WTC11 (cell line): ENCODE measurements at regions not wholly inside any gene's neighbourhood (a gene's known extent, or its start where the extent isn't known, plus 50 kb on each side); places are given as distances from the start of the nearest gene placed in this dataset.

Experiments used
- ATAC-seq: fragments of 200-7000 bp; cut with Tn5 transposase; 2 replicates; pipeline ENCODE4 v1.10.0; 2021; ENCODE audit warnings: mild to moderate bottlenecking, moderate library complexity
- CTCF ChIA-PET: fragments of 300-600 bp; sonication (Branson Sonifier 250); formaldehyde crosslinking; loops from one replicate; lab custom pipeline; 2021; ENCODE audit warnings: antibody characterized with exemption; lab: Charles Lee
- POLR2A ChIA-PET: fragments of 350-600 bp; sonication (Branson Sonifier 250); formaldehyde crosslinking; loops from one replicate; lab custom pipeline; 2021; ENCODE audit warnings: antibody characterized with exemption; lab: Charles Lee
- DNase-seq: peaks from one replicate; pipeline ENCODE4 v3.0.0; 2021; ENCODE audit warnings: low spot score
- H3K27ac Mint-ChIP-seq: 2 replicates; pipeline ENCODE4 v1.8.0; 2021; ENCODE audit warnings: mixed read lengths
- H3K27me3 Mint-ChIP-seq: 2 replicates; pipeline ENCODE4 v1.8.0; 2021; ENCODE audit warnings: low read depth, mild to moderate bottlenecking, moderate library complexity, mixed read lengths
- H3K36me3 Mint-ChIP-seq: 2 replicates; pipeline ENCODE4 v1.8.0; 2021; ENCODE audit warnings: mixed read lengths
- H3K4me1 Mint-ChIP-seq: 2 replicates; pipeline ENCODE4 v1.8.0; 2022; ENCODE audit warnings: mixed read lengths
- H3K4me3 Mint-ChIP-seq: 2 replicates; pipeline ENCODE4 v1.8.0; 2021; ENCODE audit warnings: mild to moderate bottlenecking, moderate library complexity, mixed read lengths
- H3K9me3 Mint-ChIP-seq: 2 replicates; pipeline ENCODE4 v1.8.0; 2021; ENCODE audit warnings: mixed read lengths
- ARID4B ChIP-seq: sonication (generic); formaldehyde crosslinking; IDR thresholded peaks from 2 replicates; pipeline ENCODE4 v1.8.0; 2023; ENCODE audit warnings: missing genetic modification reagents, mild to moderate bottlenecking, borderline replicate concordance
- CDX4 ChIP-seq: fragments of 250-450 bp; sonication (Bioruptor Pico); IDR thresholded peaks from 2 replicates; pipeline ENCODE4 v1.9.0; 2021; ENCODE audit warnings: moderate library complexity, mild to moderate bottlenecking, inconsistent platforms, borderline replicate concordance
- CREM ChIP-seq: sonication (generic); formaldehyde crosslinking; IDR thresholded peaks from 2 replicates; pipeline ENCODE4 v1.8.1; 2022; ENCODE audit warnings: mild to moderate bottlenecking, missing genetic modification reagents, moderate library complexity
- EMX1 ChIP-seq: fragments of 250-450 bp; sonication (Bioruptor Pico); IDR thresholded peaks from 2 replicates; pipeline ENCODE4 v1.8.0; 2021; ENCODE audit warnings: mild to moderate bottlenecking
- ETV6 ChIP-seq: sonication (generic); formaldehyde crosslinking; IDR thresholded peaks from 2 replicates; pipeline ENCODE4 v1.8.1; 2022; ENCODE audit warnings: mild to moderate bottlenecking, missing genetic modification reagents
- FOXP1 ChIP-seq: sonication (generic); formaldehyde crosslinking; IDR thresholded peaks from 2 replicates; pipeline ENCODE4 v1.8.0; 2022; ENCODE audit warnings: missing genetic modification reagents, mild to moderate bottlenecking, moderate library complexity, borderline replicate concordance
- HMGA2 ChIP-seq: fragments of 250-450 bp; sonication (Bioruptor Pico); IDR thresholded peaks from 2 replicates; pipeline ENCODE4 v1.4.0; 2021; ENCODE audit warnings: mild to moderate bottlenecking, moderate library complexity
- IRF2 ChIP-seq: sonication (generic); formaldehyde crosslinking; IDR thresholded peaks from 2 replicates; pipeline ENCODE4 v1.8.0; 2022; ENCODE audit warnings: low read depth, missing genetic modification reagents, borderline replicate concordance
- MXD4 ChIP-seq: fragments of 250-450 bp; sonication (Bioruptor Pico); IDR thresholded peaks from 2 replicates; pipeline ENCODE4 v1.8.0; 2021; ENCODE audit warnings: mild to moderate bottlenecking, moderate library complexity, borderline replicate concordance
- NFE2L1 ChIP-seq: sonication (generic); formaldehyde crosslinking; IDR thresholded peaks from 2 replicates; pipeline ENCODE4 v1.8.1; 2023; ENCODE audit warnings: missing genetic modification reagents
- NR2C2 ChIP-seq: sonication (generic); formaldehyde crosslinking; IDR thresholded peaks from 2 replicates; pipeline ENCODE4 v1.8.0; 2022; ENCODE audit warnings: mild to moderate bottlenecking, missing genetic modification reagents
- SMAD4 ChIP-seq: sonication (generic); formaldehyde crosslinking; IDR thresholded peaks from 2 replicates; pipeline ENCODE4 v1.8.0; 2022; ENCODE audit warnings: mild to moderate bottlenecking, missing genetic modification reagents
- ZNF423 ChIP-seq: fragments of 250-450 bp; sonication (Bioruptor Pico); IDR thresholded peaks from 2 replicates; pipeline ENCODE4 v2.1.2; 2022; ENCODE audit warnings: mild to moderate bottlenecking, moderate library complexity
- ZSCAN18 ChIP-seq: fragments of 250-450 bp; sonication (Bioruptor Pico); IDR thresholded peaks from 2 replicates; pipeline ENCODE4 v2.1.2; 2022; ENCODE audit warnings: mild to moderate bottlenecking, moderate library complexity
- TF ChIP-seq, protein P1 (sequence below): fragments of 250-450 bp; sonication (Bioruptor Pico); IDR thresholded peaks from 2 replicates; pipeline ENCODE4 v1.9.0; 2021; ENCODE audit warnings: mild to moderate bottlenecking, borderline replicate concordance
- TF ChIP-seq, protein P2 (sequence below): sonication (generic); formaldehyde crosslinking; IDR thresholded peaks from 2 replicates; pipeline ENCODE4 v1.8.0; 2023; ENCODE audit warnings: missing genetic modification reagents

GRCh38 chr1:208837242-208837641, 593.1 kb upstream of the PLXNA2 start:
- no peaks in the 10 kb centered on the region for H3K27me3 Mint-ChIP-seq
- H3K9me3 Mint-ChIP-seq = no peaks in the 10 kb centered on the region; the same call in 1 of the 2 replicates
- H3K27ac Mint-ChIP-seq = no peak overlapping the region
- DNase-seq (no peak), ATAC-seq (no peak)
- peaks cover 19% of the 10 kb centered on the region for H3K4me1 Mint-ChIP-seq
- CTCF ChIA-PET = no interaction called here
- no peaks in the 10 kb centered on the region for H3K36me3 Mint-ChIP-seq
- H3K4me3 Mint-ChIP-seq = no peak overlapping the region
- no peak for TF ChIP-seq CDX4
- TF ChIP-seq HMGA2 (CRISPR knock-in tag) = no peak
- no peak for TF ChIP-seq NR2C2 (CRISPR knock-in tag)
- TF ChIP-seq CREM (CRISPR knock-in tag) = no peak
- TF ChIP-seq FOXP1 (CRISPR knock-in tag) = no peak
- no peak for TF ChIP-seq MXD4
- no peak for TF ChIP-seq ZSCAN18 (CRISPR knock-in tag)
- no peak for TF ChIP-seq NFE2L1 (CRISPR knock-in tag)
- POLR2A ChIA-PET = no interaction called here

GRCh38 chr1:208841436-208841835, 597.3 kb upstream of the PLXNA2 start:
- TF ChIP-seq CREM (CRISPR knock-in tag) (no peak), ARID4B (CRISPR knock-in tag) (no peak), ETV6 (CRISPR knock-in tag) (no peak), EMX1 (CRISPR knock-in tag) (no peak), ZNF423 (CRISPR knock-in tag) (no peak), SMAD4 (CRISPR knock-in tag) (no peak), IRF2 (no peak)
- TF ChIP-seq, protein P1, sequence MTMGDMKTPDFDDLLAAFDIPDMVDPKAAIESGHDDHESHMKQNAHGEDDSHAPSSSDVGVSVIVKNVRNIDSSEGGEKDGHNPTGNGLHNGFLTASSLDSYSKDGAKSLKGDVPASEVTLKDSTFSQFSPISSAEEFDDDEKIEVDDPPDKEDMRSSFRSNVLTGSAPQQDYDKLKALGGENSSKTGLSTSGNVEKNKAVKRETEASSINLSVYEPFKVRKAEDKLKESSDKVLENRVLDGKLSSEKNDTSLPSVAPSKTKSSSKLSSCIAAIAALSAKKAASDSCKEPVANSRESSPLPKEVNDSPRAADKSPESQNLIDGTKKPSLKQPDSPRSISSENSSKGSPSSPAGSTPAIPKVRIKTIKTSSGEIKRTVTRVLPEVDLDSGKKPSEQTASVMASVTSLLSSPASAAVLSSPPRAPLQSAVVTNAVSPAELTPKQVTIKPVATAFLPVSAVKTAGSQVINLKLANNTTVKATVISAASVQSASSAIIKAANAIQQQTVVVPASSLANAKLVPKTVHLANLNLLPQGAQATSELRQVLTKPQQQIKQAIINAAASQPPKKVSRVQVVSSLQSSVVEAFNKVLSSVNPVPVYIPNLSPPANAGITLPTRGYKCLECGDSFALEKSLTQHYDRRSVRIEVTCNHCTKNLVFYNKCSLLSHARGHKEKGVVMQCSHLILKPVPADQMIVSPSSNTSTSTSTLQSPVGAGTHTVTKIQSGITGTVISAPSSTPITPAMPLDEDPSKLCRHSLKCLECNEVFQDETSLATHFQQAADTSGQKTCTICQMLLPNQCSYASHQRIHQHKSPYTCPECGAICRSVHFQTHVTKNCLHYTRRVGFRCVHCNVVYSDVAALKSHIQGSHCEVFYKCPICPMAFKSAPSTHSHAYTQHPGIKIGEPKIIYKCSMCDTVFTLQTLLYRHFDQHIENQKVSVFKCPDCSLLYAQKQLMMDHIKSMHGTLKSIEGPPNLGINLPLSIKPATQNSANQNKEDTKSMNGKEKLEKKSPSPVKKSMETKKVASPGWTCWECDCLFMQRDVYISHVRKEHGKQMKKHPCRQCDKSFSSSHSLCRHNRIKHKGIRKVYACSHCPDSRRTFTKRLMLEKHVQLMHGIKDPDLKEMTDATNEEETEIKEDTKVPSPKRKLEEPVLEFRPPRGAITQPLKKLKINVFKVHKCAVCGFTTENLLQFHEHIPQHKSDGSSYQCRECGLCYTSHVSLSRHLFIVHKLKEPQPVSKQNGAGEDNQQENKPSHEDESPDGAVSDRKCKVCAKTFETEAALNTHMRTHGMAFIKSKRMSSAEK (CRISPR knock-in tag) = no peak
- TF ChIP-seq, protein P2, sequence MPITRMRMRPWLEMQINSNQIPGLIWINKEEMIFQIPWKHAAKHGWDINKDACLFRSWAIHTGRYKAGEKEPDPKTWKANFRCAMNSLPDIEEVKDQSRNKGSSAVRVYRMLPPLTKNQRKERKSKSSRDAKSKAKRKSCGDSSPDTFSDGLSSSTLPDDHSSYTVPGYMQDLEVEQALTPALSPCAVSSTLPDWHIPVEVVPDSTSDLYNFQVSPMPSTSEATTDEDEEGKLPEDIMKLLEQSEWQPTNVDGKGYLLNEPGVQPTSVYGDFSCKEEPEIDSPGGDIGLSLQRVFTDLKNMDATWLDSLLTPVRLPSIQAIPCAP (CRISPR knock-in tag) = no peak
- DNase-seq = no peak
- Mint-ChIP-seq H3K27ac (no peak overlapping the region), H3K9me3 (no peaks in the 10 kb centered on the region), H3K27me3 (no peaks in the 10 kb centered on the region), H3K4me1 (peaks cover 3% of the 10 kb centered on the region; the same call in 1 of the 2 replicates), H3K4me3 (no peak overlapping the region), H3K36me3 (no peaks in the 10 kb centered on the region)
- POLR2A ChIA-PET = no interaction called here
- ATAC-seq = no peak
- CTCF ChIA-PET = no interaction called here
